Adrenal gland (tissue), 5 donors: ENCODE measurements at regions not wholly inside any gene's neighbourhood (a gene's known extent, or its start where the extent isn't known, plus 50 kb on each side); places are given as distances from the start of the nearest gene placed in this dataset.

Experiments
- CTCF ChIP-seq, 6 experiments: fragments of 450-650 bp in 4 of 6; fragments of 200-600 bp in 2 of 6; sonication (generic) in 1 of 6; IDR thresholded peaks; 1 replicate in 5 of 6; 2 replicates in 1 of 6; pipeline versions ENCODE4 v1.5.1 to v1.8.0; 2016 to 2021; ENCODE audit warnings: antibody characterized with exemption in 6 of 6, mild to moderate bottlenecking in 2 of 6, moderate library complexity in 1 of 6
- POLR2A ChIP-seq, 2 donors: fragments of 450-650 bp; IDR thresholded peaks; one replicate each; pipeline ENCODE4 v1.6.1; 2017; ENCODE audit warnings: antibody characterized with exemption in 2 of 2, mild to moderate bottlenecking in 2 of 2, moderate library complexity in 1 of 2
- donor health status: DM: no; HTN: no; CAD: no.

- TF ChIP-seq CTCF (IDR thresholded peaks at IDR 0.05) (no peak), POLR2A (IDR thresholded peaks at IDR 0.05) (no peak)
These were observed 64.1 kb upstream of the CUX1 start for GRCh38 chr7:101753316-101753715.
